Fibroblast of lung (primary cell): ENCODE measurements at regions not wholly inside any gene's neighbourhood (a gene's known extent, or its start where the extent isn't known, plus 50 kb on each side); places are given as distances from the start of the nearest gene placed in this dataset.

Experiments
- DNase-seq, 2 donors: peaks; one replicate each; pipeline versions ENCODE4 v3.0.0 to v3.0.0-alpha.2; 2010; ENCODE audit warnings: low read depth in 2 of 2
- H2AFZ ChIP-seq: 2 replicates; pipeline ENCODE4 v1.5.1; 2012; ENCODE audit warnings: low read length, control low read depth, inconsistent platforms
- H3K27ac ChIP-seq: 2 replicates; pipeline ENCODE4 v1.5.1; 2011; ENCODE audit warnings: low read length, control low read depth; ENCODE audit not compliant: insufficient read depth
- H3K27me3 ChIP-seq: 2 replicates; pipeline ENCODE4 v1.5.1; 2011; ENCODE audit warnings: mild to moderate bottlenecking, low read length; ENCODE audit not compliant: control insufficient read depth, insufficient read depth
- H3K36me3 ChIP-seq: 2 replicates; pipeline ENCODE4 v1.5.1; 2011; ENCODE audit warnings: low read length; ENCODE audit not compliant: control insufficient read depth, insufficient read depth
- H3K4me1 ChIP-seq: 2 replicates; pipeline ENCODE4 v1.5.1; 2011; ENCODE audit warnings: low read length; ENCODE audit not compliant: control insufficient read depth, insufficient read depth; ENCODE audit errors: extremely low read depth
- H3K4me2 ChIP-seq: 2 replicates; pipeline ENCODE4 v1.5.1; 2011; ENCODE audit warnings: low read length, control low read depth; ENCODE audit not compliant: insufficient read depth; ENCODE audit errors: extremely low read depth
- H3K4me3 ChIP-seq, 4 experiments: fragments of 200-600 bp in 1 of 4; sonication (generic) in 1 of 4; replicated peaks in 1 of 4; 2 replicates each; pipeline ENCODE4 v1.5.1; 2011 to 2016; ENCODE audit warnings: low read length in 4 of 4, low read depth in 3 of 4, mild to moderate bottlenecking in 3 of 4, control low read depth in 2 of 4, inconsistent platforms in 1 of 4, mixed read lengths in 1 of 4; ENCODE audit not compliant: insufficient read depth in 1 of 4; ENCODE audit errors: control extremely low read depth in 1 of 4
- H3K79me2 ChIP-seq: 2 replicates; pipeline ENCODE4 v1.5.1; 2012; ENCODE audit warnings: mild to moderate bottlenecking, low read length, inconsistent platforms; ENCODE audit not compliant: control insufficient read depth, insufficient read depth
- H3K9ac ChIP-seq: 2 replicates; pipeline ENCODE4 v1.5.1; 2011; ENCODE audit warnings: mild to moderate bottlenecking, low read length, control low read depth; ENCODE audit not compliant: insufficient read depth
- H3K9me3 ChIP-seq: 2 replicates; pipeline ENCODE4 v1.5.1; 2012; ENCODE audit warnings: low read depth, low read length; ENCODE audit not compliant: control insufficient read depth, insufficient read depth
- H4K20me1 ChIP-seq: 2 replicates; pipeline ENCODE4 v1.5.1; 2011; ENCODE audit warnings: low read length; ENCODE audit not compliant: control insufficient read depth, insufficient read depth; ENCODE audit errors: extremely low read depth
- EZH2 ChIP-seq: IDR thresholded peaks from 2 replicates; pipeline ENCODE4 v1.5.1; 2012; ENCODE audit warnings: low read length, control low read depth, mild to moderate bottlenecking; ENCODE audit errors: missing control alignments
- TF ChIP-seq, protein P1 (sequence below), 2 donors: IDR thresholded peaks in 1 of 2; conservative IDR thresholded peaks in 1 of 2; 1 replicate in 1 of 2; 2 replicates in 1 of 2; pipeline ENCODE4 v1.5.1; 2011 to 2012; ENCODE audit warnings: low read length in 2 of 2, control low read depth in 1 of 2, inconsistent platforms in 1 of 2, low read depth in 1 of 2, mild to moderate bottlenecking in 1 of 2

DNA sequence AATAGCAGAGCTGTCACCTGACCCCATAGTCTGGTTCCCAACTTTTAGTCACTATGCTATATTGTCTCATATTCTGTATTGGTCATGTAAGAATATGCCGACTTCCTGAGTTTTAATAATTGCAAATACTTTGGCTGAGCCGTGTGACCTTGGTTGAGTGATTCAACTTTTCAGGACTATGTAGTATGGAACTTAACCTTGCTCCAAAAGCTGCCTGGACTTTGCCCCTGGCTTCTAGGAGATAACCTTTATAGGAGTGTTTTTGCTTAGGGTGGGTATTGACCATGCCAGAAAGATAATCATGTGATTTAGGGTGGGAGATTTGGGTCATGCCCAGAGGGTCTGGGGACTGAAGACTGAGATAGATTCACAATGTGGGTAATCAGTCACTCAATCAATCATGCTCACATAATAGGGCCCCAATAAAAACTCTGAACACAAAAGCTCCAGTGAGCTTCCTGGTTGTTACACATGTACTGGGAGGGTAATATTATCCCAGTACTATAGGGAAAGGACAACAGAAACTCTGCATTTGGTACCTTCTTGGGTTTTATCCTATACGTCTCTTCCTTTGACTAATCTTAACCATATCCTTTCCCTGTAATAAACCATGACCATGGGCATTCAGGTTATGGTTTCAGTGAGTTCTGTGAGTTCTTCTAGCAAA is 235.6 kb downstream of the RNF152 start:
- Histone ChIP-seq H3K27ac (no peak overlapping the region), H3K9ac (no peak overlapping the region), H3K4me1 (no peaks in the 10 kb centered on the region), H3K4me2 (no peak overlapping the region), H3K79me2 (no peaks in the 10 kb centered on the region), H3K4me3 (no peak overlapping the region), H3K36me3 (no peaks in the 10 kb centered on the region), H2AFZ (no peak overlapping the region), H3K27me3 (no peaks in the 10 kb centered on the region), H4K20me1 (no peaks in the 10 kb centered on the region), H3K9me3 (no peaks in the 10 kb centered on the region)
- no peak for DNase-seq
- TF ChIP-seq EZH2: no peak
- TF ChIP-seq, protein P1, sequence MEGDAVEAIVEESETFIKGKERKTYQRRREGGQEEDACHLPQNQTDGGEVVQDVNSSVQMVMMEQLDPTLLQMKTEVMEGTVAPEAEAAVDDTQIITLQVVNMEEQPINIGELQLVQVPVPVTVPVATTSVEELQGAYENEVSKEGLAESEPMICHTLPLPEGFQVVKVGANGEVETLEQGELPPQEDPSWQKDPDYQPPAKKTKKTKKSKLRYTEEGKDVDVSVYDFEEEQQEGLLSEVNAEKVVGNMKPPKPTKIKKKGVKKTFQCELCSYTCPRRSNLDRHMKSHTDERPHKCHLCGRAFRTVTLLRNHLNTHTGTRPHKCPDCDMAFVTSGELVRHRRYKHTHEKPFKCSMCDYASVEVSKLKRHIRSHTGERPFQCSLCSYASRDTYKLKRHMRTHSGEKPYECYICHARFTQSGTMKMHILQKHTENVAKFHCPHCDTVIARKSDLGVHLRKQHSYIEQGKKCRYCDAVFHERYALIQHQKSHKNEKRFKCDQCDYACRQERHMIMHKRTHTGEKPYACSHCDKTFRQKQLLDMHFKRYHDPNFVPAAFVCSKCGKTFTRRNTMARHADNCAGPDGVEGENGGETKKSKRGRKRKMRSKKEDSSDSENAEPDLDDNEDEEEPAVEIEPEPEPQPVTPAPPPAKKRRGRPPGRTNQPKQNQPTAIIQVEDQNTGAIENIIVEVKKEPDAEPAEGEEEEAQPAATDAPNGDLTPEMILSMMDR (conservative IDR thresholded peaks at IDR 0.05 in 1 of 2, IDR thresholded peaks at IDR 0.05 in 1 of 2; ENCODE audit: low read depth in 1 of 2, low read length in 2 of 2): no peak

DNA sequence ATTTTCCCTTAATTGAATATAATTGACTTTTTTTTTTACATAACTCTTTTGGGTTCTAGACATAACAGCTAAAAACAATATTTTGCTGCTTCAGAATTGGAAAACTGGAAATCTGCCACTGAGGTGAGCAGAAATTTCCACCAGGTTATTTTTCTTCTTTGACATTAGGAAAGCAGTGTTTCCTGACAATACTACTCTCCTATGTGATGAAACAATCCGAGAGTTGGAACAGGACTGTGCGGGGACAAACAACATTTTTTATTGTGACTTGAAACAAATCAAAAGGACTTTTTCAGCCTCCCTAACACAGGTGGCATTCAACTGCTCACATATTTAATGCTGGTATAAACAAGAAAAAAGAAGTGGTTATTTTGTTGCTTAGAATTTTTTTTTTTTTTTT is 237.2 kb downstream of the RNF152 start:
- no peaks in the 10 kb centered on the region for H3K4me1 ChIP-seq
- no peak overlapping the region for H3K4me3 ChIP-seq
- H3K4me2 ChIP-seq: no peak overlapping the region
- H3K36me3 ChIP-seq: no peaks in the 10 kb centered on the region
- H3K79me2 ChIP-seq: no peaks in the 10 kb centered on the region
- no peak overlapping the region for H2AFZ ChIP-seq
- TF ChIP-seq, protein P1 (conservative IDR thresholded peaks at IDR 0.05 in 1 of 2, IDR thresholded peaks at IDR 0.05 in 1 of 2; ENCODE audit: low read depth in 1 of 2, low read length in 2 of 2): no peak
- TF ChIP-seq EZH2: no peak
- H3K27me3 ChIP-seq: no peaks in the 10 kb centered on the region
- no peaks in the 10 kb centered on the region for H4K20me1 ChIP-seq
- H3K27ac ChIP-seq: no peak overlapping the region
- no peaks in the 10 kb centered on the region for H3K9me3 ChIP-seq
- H3K9ac ChIP-seq: no peak overlapping the region
- no peak for DNase-seq

DNA sequence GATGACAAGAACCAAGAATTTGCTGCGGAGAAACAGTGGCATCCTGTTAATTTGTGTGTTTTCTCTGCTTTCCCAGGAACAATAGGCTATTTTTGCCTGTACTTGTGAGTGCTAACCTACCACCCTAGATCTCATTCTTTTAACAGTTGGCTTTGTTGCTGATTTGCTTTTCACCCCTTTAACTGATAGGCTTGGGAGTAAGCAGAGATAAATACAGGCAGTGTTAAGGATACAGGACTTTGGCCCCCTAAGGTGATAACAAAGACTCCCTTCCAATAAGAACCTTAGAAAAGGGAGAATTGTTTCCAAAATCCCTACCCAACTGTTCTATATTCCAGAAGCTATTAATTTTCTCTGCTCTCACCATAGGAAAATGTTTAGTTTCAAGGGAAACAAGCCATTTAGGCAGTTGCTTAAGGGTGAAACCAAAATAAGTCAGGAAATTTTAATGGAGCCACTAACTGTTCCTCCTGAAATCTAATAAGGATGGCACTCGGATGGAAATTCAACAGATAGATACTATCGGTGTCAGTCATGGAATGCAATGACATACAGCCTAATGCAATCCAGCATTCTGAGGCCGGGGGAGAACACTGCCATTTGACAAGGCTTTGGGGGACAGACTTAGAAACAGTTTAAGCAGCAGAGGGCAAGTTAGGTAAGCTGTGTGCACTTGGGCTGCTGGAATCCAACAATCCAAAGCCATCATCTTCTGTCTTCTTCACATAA is 238.8 kb downstream of the RNF152 start:
- DNase-seq: no peak
- H3K27ac ChIP-seq: no peak overlapping the region
- H3K4me3 ChIP-seq: no peak overlapping the region
- no peaks in the 10 kb centered on the region for H3K4me1 ChIP-seq
- TF ChIP-seq, protein P1 (conservative IDR thresholded peaks at IDR 0.05 in 1 of 2, IDR thresholded peaks at IDR 0.05 in 1 of 2; ENCODE audit: low read depth in 1 of 2, low read length in 2 of 2): no peak
- TF ChIP-seq EZH2: no peak
- H3K36me3 ChIP-seq: no peaks in the 10 kb centered on the region
- H2AFZ ChIP-seq: no peak overlapping the region
- H3K9ac ChIP-seq: no peak overlapping the region
- no peaks in the 10 kb centered on the region for H4K20me1 ChIP-seq
- no peaks in the 10 kb centered on the region for H3K79me2 ChIP-seq
- no peaks in the 10 kb centered on the region for H3K27me3 ChIP-seq
- no peak overlapping the region for H3K4me2 ChIP-seq
- no peaks in the 10 kb centered on the region for H3K9me3 ChIP-seq
